ENCODE measurements at regions not wholly inside any gene's neighbourhood (a gene's known extent, or its start where the extent isn't known, plus 50 kb on each side); places are given as distances from the start of the nearest gene placed in this dataset.

GRCh38 chr1:112046630-112047029 is 57.2 kb upstream of the KCND3 start:
- Mint-ChIP-seq H3K9me3 (no peaks in the 10 kb centered on the region), H3K36me3 (ENCODE audit: insufficient read depth in 1 of 3, low read depth in 3 of 3) (no peaks in the 10 kb centered on the region), H3K27me3 (ENCODE audit: low read depth) (peaks cover 19% of the 10 kb centered on the region), H3K4me1 (0 out of 4 replicates have a peak, but pooled peaks cover 0 to 2% of the 10 kb centered on the region in 2 experiments), H3K4me3 (no peak overlapping the region), H3K27ac (no peak overlapping the region)
- no peak overlapping the region for H2BK120ac ChIP-seq (ENCODE audit: low read depth, low read length, poor library complexity, severe bottlenecking)
- no peak overlapping the region for H2BK12ac ChIP-seq (ENCODE audit: insufficient read length, low read depth, low read length)
- no peak overlapping the region for H3K4me2 ChIP-seq (ENCODE audit: insufficient read depth, insufficient read length, low read length)
- H3T11ph ChIP-seq (ENCODE audit: low read length) = no peak overlapping the region
- H4K20me1 ChIP-seq (ENCODE audit: control insufficient read depth, insufficient read depth, insufficient read length) = no peaks in the 10 kb centered on the region
- no peak overlapping the region for H2AK5ac ChIP-seq (ENCODE audit: insufficient read length, low read length)
- no peaks in the 10 kb centered on the region for H3K9me3 ChIP-seq (ENCODE audit: control insufficient read depth, low read depth, low read length)
- no peak overlapping the region for H3K23ac ChIP-seq (ENCODE audit: insufficient read length, low read depth, low read length)
- WGBS (ENCODE audit: extremely low coverage, insufficient read length, low lambda C conversion rate) = no CpG with 5 or more reads among the region's 2 CpGs
- H3K27me3 ChIP-seq (ENCODE audit: insufficient read depth, low read length) = no peaks in the 10 kb centered on the region
- H3K79me2 ChIP-seq (ENCODE audit: insufficient read depth, low read length) = no peaks in the 10 kb centered on the region
- no peak overlapping the region for H2BK15ac ChIP-seq (ENCODE audit: low read depth, low read length)
- no peak overlapping the region for H3K4ac ChIP-seq (ENCODE audit: low read depth, low read length)
- no peak overlapping the region for H2AFZ ChIP-seq (ENCODE audit: low read length)
- H3K18ac ChIP-seq (ENCODE audit: insufficient read length, low read depth, low read length) = no peak overlapping the region
- no peak overlapping the region for H3K9ac ChIP-seq (ENCODE audit: extremely low read depth, insufficient read length, low read length)
- no peak overlapping the region for H4K91ac ChIP-seq (ENCODE audit: insufficient read length, low read depth, low read length)
- no peak for TF ChIP-seq CTCF (conservative IDR thresholded peaks at IDR 0.05)
- H3K14ac ChIP-seq (ENCODE audit: insufficient read depth, low read length) = no peak overlapping the region
- no peak overlapping the region for H3K27ac ChIP-seq (ENCODE audit: insufficient read length, low read depth, low read length)
- H3K4me1 ChIP-seq (ENCODE audit: insufficient read depth, low read length) = no peaks in the 10 kb centered on the region
- no peak overlapping the region for H2BK5ac ChIP-seq (ENCODE audit: insufficient read length, low read length)
- no peak overlapping the region for H2BK20ac ChIP-seq (ENCODE audit: low read depth, low read length, poor library complexity, severe bottlenecking)
- H4K8ac ChIP-seq (replicated peaks; ENCODE audit: insufficient read length, low read depth, low read length) = no peak overlapping the region
- H3K23me2 ChIP-seq (ENCODE audit: insufficient read length, low read depth, low read length, poor library complexity, severe bottlenecking) = no peaks in the 10 kb centered on the region
- no peak for DNase-seq
- H3K79me1 ChIP-seq (ENCODE audit: insufficient read depth, low read depth, low read length, poor library complexity, severe bottlenecking) = no peaks in the 10 kb centered on the region
- no peak overlapping the region for H3K56ac ChIP-seq (ENCODE audit: insufficient read length, low read depth, low read length)
- H4K5ac ChIP-seq (ENCODE audit: insufficient read length, low read depth, low read length) = no peak overlapping the region

Measured in H9 (cell line).